GM23248 (cell line): ENCODE measurements at regions not wholly inside any gene's neighbourhood (a gene's known extent, or its start where the extent isn't known, plus 50 kb on each side); places are given as distances from the start of the nearest gene placed in this dataset.

Experiments used
- DNase-seq: peaks from one replicate; pipeline ENCODE4 v3.0.0-alpha.2; 2015
- H2AFZ ChIP-seq: fragments of 200-600 bp; sonication (generic); 2 replicates; pipeline ENCODE4 v1.6.1; 2016; ENCODE audit warnings: antibody characterized with exemption
- H3F3A ChIP-seq: fragments of 200-600 bp; sonication (generic); 2 replicates; pipeline ENCODE4 v1.6.1; 2016; ENCODE audit warnings: mild to moderate bottlenecking, antibody characterized with exemption, mixed run types; ENCODE audit not compliant: insufficient read depth
- H3K27ac ChIP-seq: fragments of 200-600 bp; sonication (generic); 2 replicates; pipeline ENCODE4 v1.5.1; 2016; ENCODE audit warnings: mild to moderate bottlenecking
- H3K27me3 ChIP-seq: fragments of 200-600 bp; sonication (generic); replicated peaks from 2 replicates; pipeline ENCODE4 v1.6.1; 2016; ENCODE audit warnings: mild to moderate bottlenecking; ENCODE audit not compliant: insufficient read depth
- H3K36me3 ChIP-seq: fragments of 200-600 bp; sonication (generic); 2 replicates; pipeline ENCODE4 v1.6.1; 2016; ENCODE audit warnings: low read depth, mild to moderate bottlenecking
- H3K4me1 ChIP-seq: fragments of 200-600 bp; sonication (generic); 2 replicates; pipeline ENCODE4 v1.6.1; 2016; ENCODE audit warnings: mild to moderate bottlenecking; ENCODE audit not compliant: insufficient read depth
- H3K4me2 ChIP-seq: fragments of 200-600 bp; sonication (generic); one replicate; pipeline ENCODE4 v1.6.1; 2016; ENCODE audit warnings: mild to moderate bottlenecking; ENCODE audit not compliant: unreplicated experiment
- H3K4me3 ChIP-seq: fragments of 200-600 bp; sonication (generic); 2 replicates; pipeline ENCODE4 v1.5.1; 2016; ENCODE audit warnings: mild to moderate bottlenecking
- H3K79me2 ChIP-seq: fragments of 200-600 bp; sonication (generic); 2 replicates; pipeline ENCODE4 v1.6.1; 2016; ENCODE audit warnings: mild to moderate bottlenecking; ENCODE audit not compliant: insufficient read depth
- H3K9ac ChIP-seq: fragments of 200-600 bp; sonication (generic); 2 replicates; pipeline ENCODE4 v1.6.1; 2016; ENCODE audit warnings: mild to moderate bottlenecking
- H3K9me2 ChIP-seq: fragments of 200-600 bp; sonication (generic); 2 replicates; pipeline ENCODE4 v1.6.1; 2016; ENCODE audit warnings: mixed run types, mild to moderate bottlenecking, moderate library complexity; ENCODE audit not compliant: insufficient read depth
- H3K9me3 ChIP-seq: fragments of 200-600 bp; sonication (generic); one replicate; pipeline ENCODE4 v1.6.1; 2017; ENCODE audit warnings: low read depth
- H4K20me1 ChIP-seq: fragments of 200-600 bp; sonication (generic); 2 replicates; pipeline ENCODE4 v1.6.0; 2016; ENCODE audit not compliant: insufficient read depth
- EZH2 ChIP-seq: fragments of 200-600 bp; sonication (generic); IDR thresholded peaks from 2 replicates; pipeline ENCODE4 v1.6.1; 2018; ENCODE audit warnings: antibody characterized with exemption, mild to moderate bottlenecking; ENCODE audit not compliant: insufficient read depth, poor library complexity, severe bottlenecking
- EZH2phosphoT487 ChIP-seq: fragments of 200-600 bp; sonication (generic); IDR thresholded peaks from 2 replicates; pipeline ENCODE4 v1.6.1; 2018; ENCODE audit warnings: antibody characterized with exemption, moderate library complexity, mild to moderate bottlenecking, low read depth; ENCODE audit not compliant: insufficient read depth
- WGBS, 2 experiments: methylation state at CpG; one replicate each; pipeline ENCODE4 v1.1.6; 2015 to 2017; ENCODE audit warnings: low lambda C conversion rate in 2 of 2, low coverage in 1 of 2; ENCODE audit errors: missing lambda C conversion rate in 2 of 2; 5-methylcytosine and 5-hydroxymethylcytosine counted together
- in situ Hi-C: fragments of 300-500 bp; cut with MboI; formaldehyde crosslinking; loops from 2 replicates; pipeline ENCODE4 v1.15.0; 2020

GRCh38 chr4:124953486-124953885, 241.0 kb upstream of the ANKRD50 start:
- no peak for DNase-seq
- no peak overlapping the region for H2AFZ ChIP-seq
- H3K27me3 ChIP-seq = no peaks in the 10 kb centered on the region
- no peaks in the 10 kb centered on the region for H4K20me1 ChIP-seq
- no peaks in the 10 kb centered on the region for H3K9me3 ChIP-seq
- WGBS, 2 experiments = 76% methylated on average over 4 of the region's 4 CpGs
- H3K4me3 ChIP-seq = no peak overlapping the region
- peaks cover 14% of the 10 kb centered on the region for H3F3A ChIP-seq
- H3K4me1 ChIP-seq = peaks cover 24% of the 10 kb centered on the region
- in situ Hi-C loops = no loop called here
- H3K36me3 ChIP-seq = no peaks in the 10 kb centered on the region
- H3K9ac ChIP-seq = no peak overlapping the region
- no peak for TF ChIP-seq EZH2phosphoT487
- no peak for TF ChIP-seq EZH2
- peak overlapping the region; percentile 49 for H3K4me2 ChIP-seq
- H3K9me2 ChIP-seq = no peaks in the 10 kb centered on the region
- H3K79me2 ChIP-seq = no peaks in the 10 kb centered on the region
- peak overlapping the region; percentile 31 for H3K27ac ChIP-seq

DNA sequence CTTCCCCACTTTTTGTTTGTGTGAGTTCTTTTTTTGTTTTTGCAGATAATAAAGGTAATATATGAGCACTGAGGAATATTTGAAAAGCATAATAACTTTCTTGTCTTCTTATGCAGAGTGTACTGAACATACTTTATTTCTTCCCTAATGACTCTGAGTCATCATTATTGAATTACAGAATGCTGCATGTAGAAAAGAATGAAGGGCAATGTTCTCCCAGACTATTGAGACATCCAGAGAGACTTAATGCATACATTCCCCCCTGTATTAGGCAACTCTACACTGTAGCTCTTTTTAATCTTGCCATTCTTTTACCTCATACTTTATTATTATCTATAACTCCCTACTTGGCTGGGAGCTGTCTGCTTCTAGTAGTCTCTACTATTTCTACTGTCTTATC, 240.5 kb upstream of the ANKRD50 start:
- Histone ChIP-seq H3K9ac (no peak overlapping the region), H3K4me3 (no peak overlapping the region), H3K4me2 (peak overlapping the region; percentile 49)

DNA sequence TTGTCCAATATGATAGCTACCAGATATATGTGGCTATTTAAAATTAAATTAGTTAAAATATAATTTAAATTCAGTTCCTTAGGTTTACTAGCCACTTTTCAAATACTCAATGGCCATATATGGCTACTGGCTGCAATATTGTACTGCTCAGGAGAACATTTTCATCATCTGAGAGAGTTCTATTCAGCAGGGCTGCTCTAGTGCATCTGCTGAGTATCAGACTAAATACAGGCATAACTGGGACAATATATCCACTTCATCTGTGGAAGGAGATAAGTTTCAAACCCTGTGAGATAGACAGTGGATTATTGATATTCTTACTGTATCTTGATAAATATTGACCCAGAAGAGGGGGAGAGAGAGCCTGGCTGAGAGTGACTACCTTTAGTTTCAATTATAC, 240.1 kb upstream of the ANKRD50 start:
- H3K27me3 ChIP-seq = no peaks in the 10 kb centered on the region
- H4K20me1 ChIP-seq = no peaks in the 10 kb centered on the region
- no peaks in the 10 kb centered on the region for H3K79me2 ChIP-seq
- H3K4me1 ChIP-seq = peaks cover 33% of the 10 kb centered on the region
- peaks cover 14% of the 10 kb centered on the region for H3F3A ChIP-seq
- no peak overlapping the region for H3K4me2 ChIP-seq
- no peak overlapping the region for H3K9ac ChIP-seq
- H3K36me3 ChIP-seq = no peaks in the 10 kb centered on the region
- no peak for DNase-seq
- no peaks in the 10 kb centered on the region for H3K9me3 ChIP-seq
- in situ Hi-C loops = no loop called here
- H3K4me3 ChIP-seq = no peak overlapping the region
- H2AFZ ChIP-seq = no peak overlapping the region
- H3K27ac ChIP-seq = no peak overlapping the region
- TF ChIP-seq EZH2phosphoT487 (no peak), EZH2 (no peak)
- H3K9me2 ChIP-seq = no peaks in the 10 kb centered on the region

More for the DNA sequence above, 240.5 kb upstream of the ANKRD50 start:
- Histone ChIP-seq H3K9me2 (no peaks in the 10 kb centered on the region), H2AFZ (no peak overlapping the region), H3K27me3 (no peaks in the 10 kb centered on the region), H4K20me1 (no peaks in the 10 kb centered on the region), H3K27ac (peak overlapping the region; percentile 31), H3K4me1 (peaks cover 28% of the 10 kb centered on the region), H3K36me3 (no peaks in the 10 kb centered on the region), H3F3A (peaks cover 14% of the 10 kb centered on the region), H3K9me3 (no peaks in the 10 kb centered on the region), H3K79me2 (no peaks in the 10 kb centered on the region)
- in situ Hi-C loops = no loop called here
- DNase-seq = peak; percentile 70
- TF ChIP-seq EZH2phosphoT487 (no peak), EZH2 (no peak)

- Histone ChIP-seq H3K4me1 (peaks cover 41% of the 10 kb centered on the region), H3K4me2 (no peak overlapping the region), H3K27me3 (no peaks in the 10 kb centered on the region), H3K9me2 (no peaks in the 10 kb centered on the region), H3K79me2 (no peaks in the 10 kb centered on the region), H3K36me3 (no peaks in the 10 kb centered on the region), H3K9ac (no peak overlapping the region), H3K9me3 (no peaks in the 10 kb centered on the region), H3K27ac (peak overlapping the region; percentile 11), H3K4me3 (no peak overlapping the region; the same call in 1 of the 2 replicates), H3F3A (peaks cover 13% of the 10 kb centered on the region), H2AFZ (peak overlapping the region; percentile 22; the same call in 1 of the 2 replicates), H4K20me1 (no peaks in the 10 kb centered on the region)
- peak; percentile 80 for DNase-seq
- in situ Hi-C loops = no loop called here
- TF ChIP-seq EZH2phosphoT487 (no peak), EZH2 (no peak)
- 75 to 78% methylated on average over 1 of the region's 1 CpG for WGBS, 2 experiments
Observed at GRCh38 chr4:124948976-124949597, 236.6 kb upstream of the ANKRD50 start.
